Limb (tissue), 2 donors: ENCODE measurements at regions not wholly inside any gene's neighbourhood (a gene's known extent, or its start where the extent isn't known, plus 50 kb on each side); places are given as distances from the start of the nearest gene placed in this dataset.

Experiments used
- DNase-seq, 2 donors: peaks; one replicate each; pipeline ENCODE4 v3.0.0-alpha.2; 2016; ENCODE audit errors: extremely low spot score in 2 of 2

DNA sequence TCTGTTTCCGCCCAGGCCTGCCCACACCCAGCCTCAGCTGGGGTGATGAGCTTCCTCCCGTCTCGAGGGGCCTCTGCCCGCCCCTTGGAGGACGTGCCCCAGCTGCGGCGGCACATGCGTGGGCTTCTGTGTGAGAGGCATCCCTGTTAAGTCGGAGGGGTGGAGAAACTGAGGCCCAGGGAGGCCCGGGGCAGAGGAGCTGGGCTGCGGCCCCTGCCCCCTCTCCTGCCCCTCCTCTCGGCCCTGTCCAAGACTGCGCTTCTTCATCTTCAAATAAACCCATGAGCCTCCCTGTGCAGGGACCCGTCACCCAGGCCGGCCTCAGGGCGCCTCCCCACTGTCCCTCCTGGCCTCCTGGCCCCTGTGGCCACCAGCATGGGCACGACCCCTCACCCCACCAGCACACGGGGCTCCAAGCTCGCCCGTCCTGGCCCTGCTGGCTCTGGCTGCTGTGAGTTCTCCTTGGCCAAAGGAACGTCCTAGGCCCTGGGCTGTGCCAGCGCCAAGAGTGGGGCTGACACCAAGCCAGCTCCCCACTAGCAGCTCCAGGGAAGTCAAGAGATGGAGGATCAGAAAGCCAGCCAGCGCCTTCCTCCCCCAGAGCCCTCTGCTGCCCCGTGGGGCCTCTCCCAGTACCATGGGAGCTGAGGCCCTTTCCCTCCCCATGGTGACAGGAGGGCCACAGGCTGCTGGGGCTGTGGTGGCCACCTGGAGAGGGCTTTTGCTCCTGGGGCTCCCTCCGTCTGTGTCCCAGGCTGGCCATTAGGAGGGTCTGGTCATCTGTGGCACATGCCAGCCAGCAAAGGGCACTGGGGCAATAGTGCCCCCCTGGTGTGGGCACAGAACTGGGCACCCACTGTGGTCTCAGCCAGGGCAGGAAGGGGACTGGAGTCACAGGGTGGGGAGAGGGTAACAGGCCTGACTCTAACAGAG is 180.4 kb downstream of the KIF26A start:
- DNase-seq, result peak in 1 of 2 donors; percentile 24

DNA sequence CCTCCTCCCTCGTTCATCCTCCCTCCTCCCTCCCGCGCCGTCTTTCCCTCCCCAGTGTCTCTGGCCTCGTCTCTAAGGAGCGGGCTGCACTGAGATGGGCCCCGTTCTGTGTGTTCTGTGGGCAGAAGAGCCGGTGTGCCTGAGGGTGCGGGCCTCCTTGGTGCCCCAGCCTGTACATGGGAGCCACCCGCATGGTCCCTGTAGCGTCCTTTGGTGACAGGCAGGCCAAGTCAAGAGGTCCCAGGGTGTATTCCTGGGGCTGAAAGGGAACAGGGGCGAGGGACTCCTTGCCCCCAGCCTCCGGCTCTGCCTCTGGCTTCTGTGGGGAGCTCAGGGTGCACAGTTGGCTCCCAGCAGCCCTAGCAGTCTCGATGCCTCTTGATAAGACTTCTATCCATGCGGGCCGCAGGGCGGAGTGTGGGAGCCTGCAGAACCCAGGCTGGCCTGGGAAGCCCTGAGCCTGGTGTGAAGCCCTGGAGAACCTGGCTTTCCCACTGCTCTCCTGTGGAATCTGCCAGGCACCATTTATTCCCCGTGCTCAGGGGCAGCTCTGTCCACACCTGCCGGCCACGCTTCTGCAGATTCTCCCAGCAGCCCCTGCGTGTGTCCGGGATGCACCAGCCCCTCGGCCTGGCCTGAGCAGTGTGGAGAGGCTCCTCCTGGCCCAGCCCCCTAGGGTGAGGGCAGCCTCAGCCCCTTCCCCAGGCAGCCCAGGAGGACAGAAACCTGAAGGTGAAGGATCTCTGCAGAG is 181.3 kb downstream of the KIF26A start:
- DNase-seq, result no peak

DNA sequence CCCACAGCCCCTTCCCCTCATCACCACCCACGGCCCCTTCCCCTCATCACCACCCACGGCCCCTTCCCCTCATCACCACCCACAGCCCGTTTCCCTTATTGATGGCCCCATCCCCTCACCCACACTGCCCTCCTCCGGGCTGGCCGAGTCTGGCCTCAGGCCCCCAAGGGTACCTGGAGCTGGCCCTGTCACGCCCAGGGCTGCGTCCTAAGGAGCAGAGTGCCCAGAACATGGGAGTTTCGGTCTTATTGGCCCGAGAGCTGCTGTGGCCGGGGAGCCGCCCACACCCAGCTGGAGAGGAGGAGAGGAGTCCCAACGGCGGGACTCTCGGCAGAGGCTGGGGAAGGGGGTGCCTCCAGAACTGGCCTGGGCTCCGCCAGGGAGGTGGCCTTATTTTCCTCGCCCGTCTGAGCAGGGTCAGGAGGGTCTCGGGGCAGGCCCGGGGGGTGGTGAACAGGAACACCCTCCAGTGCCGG is 182.3 kb downstream of the KIF26A start:
- peak in 1 of 2 donors; percentile 28 for DNase-seq

DNA sequence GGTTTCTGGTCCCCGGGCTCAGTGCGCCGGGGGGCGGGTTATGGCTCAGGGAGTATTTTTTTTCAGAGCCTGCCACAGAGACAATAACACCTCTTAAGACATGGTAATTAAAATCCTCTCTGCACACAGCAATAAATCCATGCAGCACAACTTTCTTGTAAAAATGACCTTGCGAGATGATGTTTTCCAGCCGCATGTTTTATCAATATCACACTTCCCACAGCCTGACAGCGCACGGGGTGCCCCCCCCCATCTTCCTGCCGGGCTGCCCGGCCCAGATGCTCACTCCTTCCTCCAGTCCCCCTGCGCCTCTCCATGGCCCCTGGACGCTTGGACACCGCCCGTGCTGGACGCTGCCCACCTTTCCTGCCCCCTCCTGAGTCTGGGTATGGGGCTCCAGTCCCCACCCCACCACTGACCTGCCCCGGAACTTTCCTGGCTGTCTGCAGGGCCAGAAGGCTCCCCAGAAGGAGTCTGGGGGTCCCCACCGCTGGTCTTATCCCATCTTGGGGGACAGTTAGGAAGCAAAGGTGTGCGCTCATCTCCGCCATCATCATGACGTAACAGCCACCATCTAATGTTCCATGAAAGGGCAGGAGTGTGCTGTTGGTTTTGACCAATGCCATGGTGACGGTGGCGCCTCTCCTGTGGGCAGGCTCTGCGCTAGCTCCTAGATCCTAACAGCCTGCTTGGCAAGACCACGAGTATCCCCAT is 182.9 kb downstream of the KIF26A start:
- DNase-seq, result peak in 1 of 2 donors; percentile 35

DNA sequence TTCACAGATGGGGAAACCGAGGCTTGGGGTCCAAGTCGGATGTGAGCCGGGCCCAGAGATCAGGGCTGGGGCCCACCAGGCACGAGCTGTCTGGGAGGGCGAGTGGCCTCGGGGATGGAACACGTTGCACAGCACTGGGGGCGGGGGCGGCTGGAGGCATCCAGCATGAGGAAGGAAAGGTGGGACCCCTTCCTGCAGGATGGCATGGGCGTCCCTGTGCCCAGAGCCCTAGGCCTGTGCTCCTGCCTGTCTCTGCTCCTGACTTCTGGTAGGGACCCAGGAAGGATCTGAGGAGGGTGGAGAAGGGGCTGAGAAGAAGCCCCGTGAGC is 183.4 kb downstream of the KIF26A start:
- peak in 1 of 2 donors; percentile 21 for DNase-seq

DNA sequence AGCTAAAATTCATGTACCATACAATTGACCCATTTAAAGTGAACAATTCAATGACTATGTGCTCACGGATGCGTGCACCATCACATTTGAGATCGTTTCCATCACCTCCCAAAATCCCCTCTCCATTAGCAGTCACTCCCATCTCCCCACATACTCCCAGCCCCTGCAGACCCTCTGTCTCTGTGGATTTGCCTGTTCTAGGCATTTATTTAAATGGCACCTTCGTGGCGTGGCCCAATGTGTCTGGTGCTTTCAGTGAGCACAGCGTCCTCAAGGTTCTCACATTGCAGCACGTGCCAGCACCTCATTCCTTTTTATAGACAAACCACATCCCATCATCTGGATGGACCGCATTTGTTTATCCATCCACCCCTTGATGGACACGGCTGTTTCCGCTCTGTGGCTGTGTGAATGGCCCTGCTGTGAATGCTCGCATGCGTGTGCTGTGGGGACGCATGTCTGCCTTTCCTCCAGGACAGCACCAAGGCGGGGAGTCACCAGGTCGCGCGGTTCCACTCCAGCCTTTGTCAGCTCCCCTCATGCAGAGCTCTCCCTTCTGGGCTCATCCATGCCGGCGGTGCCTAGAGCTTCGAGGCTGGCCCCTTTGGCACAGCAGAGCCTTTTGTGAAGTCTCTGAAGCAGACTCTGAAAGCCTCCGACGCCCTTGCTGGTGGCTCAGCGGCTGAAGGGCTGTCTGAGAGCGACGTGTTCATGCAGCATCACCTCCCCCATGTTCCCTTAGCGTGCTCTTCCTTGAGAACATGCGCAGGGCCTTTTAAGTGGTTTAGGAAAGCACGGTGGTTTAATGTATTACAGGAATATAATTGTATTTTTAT is 184.4 kb downstream of the KIF26A start:
- DNase-seq, result peak in 1 of 2 donors; percentile 36

DNA sequence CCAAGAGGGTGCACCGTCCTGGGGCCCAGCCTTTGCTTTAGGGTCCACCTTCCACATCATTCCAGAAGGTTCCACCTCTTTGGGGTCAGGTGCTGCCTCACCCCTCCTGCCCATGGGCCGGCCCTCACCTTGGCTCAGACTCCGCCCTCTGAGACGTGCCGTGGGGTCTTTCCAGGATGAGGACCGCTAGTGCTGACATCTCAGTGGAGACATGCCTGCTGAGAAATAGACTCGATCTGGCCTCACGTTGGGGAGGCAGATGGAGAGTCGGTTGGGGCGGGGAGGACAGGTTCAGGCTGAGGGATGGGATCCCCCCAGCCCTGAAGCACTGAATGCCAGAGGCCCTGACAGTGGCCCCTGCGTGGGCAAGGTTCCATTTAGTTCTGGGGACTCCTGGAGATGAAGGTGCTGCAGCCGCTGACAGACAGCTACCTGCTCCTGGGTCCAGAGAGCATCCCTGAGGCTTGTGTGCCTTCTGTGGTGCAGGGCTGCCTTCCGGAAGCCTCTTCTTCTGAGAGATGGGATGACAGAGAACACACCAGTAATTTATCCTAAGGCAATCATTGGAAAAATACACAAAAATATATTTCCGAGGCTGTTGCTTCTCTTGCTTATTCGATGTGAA is 185.3 kb downstream of the KIF26A start:
- DNase-seq, result no peak

DNA sequence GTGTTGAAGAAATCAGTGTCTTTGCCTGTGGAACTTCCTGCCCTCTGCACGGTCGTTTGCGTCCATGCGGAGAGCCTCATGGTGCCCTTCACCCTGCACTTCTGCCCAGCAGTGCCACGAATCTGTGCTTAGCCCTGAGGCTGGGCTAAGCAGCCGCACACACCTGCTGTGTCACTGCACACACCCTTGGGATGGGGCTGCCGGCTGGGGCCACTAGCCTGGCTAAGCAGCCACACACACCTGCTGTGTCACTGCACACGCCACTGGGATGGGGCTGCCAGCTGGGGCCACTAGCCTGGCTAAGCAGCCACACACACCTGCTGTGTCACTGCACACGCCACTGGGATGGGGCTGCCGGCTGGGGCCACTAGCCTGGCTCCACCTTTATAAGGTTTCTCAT is 188.5 kb downstream of the KIF26A start:
- no peak for DNase-seq

DNA sequence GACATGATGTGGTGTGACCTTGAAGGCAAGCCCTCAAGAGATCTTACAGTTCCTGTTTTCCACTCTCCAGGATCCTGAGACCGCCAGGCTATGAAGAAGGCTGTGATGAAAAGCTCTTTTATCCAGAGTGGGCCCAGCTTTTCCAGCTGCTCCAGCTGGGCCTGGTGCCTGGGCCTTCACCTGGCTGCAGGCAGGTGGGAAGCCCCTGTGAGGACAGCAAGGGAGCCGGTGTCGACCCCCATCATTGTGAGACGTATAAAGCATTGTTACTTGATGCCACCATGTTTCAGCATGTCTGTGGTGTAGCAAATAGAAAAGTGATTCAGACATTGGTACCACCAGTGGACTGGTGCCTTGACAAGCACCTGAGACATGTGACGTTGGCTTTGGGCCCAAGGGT is 190.2 kb downstream of the KIF26A start:
- no peak for DNase-seq

DNA sequence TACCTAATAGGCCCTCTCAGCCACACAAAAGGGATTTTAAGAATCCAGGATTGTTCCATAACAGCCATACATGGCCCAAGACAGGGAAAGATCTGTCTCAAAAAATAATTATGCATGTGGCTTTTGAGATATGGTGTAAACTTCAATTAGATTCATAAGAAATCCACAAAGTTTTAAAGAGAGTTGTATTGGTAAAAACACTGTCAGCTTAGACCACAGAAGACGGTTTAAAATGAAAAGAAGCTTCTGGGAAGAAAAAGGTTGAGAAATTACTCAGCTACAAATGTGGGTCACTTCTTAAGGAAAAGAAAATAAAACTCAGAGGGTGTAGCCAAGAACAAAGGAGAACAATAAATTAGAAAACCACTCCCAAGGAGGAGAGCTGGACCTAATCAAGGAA is 191.4 kb downstream of the KIF26A start:
- no peak for DNase-seq

DNA sequence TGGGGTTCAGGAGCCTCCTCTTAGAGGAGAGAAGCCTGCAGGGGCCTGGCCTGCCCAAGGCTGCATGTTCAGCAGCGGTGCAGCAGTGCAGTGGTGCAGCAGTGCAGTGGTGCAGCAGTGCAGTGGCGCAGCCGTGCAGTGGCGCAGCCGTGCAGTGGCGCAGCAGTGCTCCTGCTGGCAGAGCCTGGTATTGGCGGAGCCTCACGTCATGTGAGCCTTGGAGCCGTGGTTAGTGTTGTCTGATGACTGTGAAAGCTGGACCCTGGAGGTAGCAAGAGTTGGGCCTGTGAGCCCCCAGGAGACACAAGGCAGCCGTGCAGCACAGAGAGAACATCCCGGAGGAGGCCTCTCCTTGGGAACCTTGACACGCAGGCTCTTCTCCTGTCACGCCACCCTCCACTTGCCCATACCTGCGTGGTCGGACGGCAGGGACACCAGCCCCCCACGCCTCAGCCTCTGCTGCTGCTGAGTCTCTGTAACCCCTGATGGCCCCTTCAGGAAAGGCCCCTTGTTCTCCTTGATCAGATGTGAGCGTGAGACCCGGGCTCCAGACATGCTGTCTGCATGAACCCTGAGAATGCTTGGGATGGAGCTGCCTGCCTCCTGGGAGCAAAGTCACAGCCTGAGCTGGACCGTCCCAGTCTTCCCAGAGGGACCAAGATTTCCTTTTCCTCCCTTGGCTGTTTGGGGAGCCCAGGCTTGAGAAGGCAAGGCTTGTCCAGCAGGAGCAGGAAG is 193.7 kb downstream of the KIF26A start:
- no peak for DNase-seq

DNA sequence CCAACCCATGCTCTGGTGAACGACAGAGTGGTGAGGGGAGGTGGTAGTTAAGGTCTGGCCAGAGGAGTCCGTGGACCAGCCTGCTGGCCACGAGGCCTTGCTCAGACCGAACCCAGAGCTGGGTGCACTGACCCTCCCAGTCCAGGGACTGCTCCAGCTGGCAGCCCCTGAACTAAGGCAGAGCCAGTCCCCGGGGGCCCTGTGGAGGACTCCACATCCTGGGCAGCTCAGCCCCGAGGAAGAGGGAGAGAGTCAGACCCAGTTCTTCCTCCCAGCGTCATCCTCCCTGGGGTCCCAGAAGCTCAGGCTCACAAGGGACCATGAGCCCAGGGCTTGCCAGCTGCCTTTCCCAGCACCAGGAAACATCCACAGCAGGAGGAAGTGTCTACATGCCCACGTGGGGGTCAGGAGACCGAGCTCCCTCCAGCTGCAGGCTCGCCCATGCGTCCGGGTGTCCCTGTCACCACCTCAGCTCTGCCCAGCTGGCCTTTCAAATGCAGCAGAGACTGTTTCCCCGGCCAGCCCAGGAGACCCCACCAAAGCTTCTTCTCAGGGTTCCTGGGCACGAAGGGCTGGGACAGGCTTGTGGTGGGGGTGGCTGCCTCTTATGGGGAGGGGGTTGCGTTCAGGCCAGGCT is 194.4 kb downstream of the KIF26A start:
- DNase-seq, result no peak

DNA sequence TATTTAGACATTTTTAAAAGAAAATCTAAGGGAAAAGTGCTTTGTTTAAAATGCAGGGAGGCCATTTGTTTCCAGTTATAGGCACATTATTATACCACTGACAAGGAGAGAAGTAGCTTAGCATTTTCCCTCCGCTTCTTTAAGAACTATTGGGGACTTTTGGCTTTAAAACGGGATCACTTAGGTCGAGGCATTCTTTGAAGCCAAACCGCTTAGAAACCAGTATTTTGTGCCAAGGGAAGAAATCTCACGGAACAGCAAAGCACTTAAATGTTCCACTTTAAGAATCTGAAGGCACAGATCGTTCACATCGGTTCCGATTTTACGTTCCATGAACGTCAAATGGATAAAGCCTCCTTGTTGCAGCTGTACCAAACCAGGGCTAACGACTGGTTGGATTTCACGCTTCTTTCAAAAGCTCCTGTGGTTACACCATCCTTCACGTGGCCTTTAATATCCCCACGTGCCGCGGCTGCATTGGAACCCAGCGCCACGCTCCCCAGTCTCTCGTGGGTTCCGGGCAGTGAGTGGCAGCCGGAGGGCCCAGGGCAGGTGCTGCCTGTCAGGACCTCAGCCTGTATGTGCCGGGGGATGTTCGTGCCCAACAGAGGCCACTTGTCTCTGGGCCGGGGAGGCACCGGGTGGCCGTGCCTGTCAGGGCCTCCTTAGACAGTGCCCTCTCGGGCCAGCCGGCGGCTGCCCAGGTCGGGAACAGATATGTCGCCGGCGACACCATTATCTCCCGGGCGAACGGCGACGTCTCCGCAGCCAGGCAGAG is 195.4 kb downstream of the KIF26A start:
- peak in 1 of 2 donors; percentile 28 for DNase-seq

DNA sequence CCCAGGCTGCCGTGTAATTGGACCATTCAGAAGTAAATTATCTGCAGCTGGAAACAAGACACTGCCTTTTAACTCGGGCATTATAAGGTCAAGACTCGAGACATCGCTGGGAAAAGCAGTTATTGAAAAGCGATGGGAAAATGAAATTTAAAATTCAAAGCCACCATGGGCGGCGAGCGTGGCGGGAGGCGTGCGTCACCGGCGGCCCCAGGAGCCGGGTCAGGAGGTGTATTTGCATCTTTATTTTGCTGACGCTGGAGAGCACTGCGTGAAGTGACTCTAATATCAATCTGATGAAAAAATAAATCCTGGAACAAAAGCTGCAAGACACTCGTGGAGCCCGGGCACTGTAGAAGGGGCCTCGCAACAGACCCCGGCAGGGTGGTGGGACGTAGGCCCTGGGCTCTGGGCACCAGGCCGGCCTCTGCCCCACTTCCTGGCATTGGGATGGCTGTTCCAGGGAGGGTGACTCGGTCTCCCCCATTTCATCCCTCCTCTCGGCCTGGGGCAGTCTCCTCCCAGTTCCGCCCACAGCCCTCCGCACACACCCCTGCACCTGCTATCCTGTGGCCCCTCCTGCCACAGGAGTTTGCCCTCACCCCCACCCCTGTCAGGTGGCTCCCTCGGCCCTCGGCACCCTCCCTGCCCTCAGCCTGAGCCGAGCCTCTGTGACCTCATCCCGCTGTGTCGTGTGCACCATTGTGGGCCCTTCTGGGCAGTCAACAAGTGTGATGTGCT is 196.2 kb downstream of the KIF26A start:
- peak in 1 of 2 donors; percentile 23 for DNase-seq

DNA sequence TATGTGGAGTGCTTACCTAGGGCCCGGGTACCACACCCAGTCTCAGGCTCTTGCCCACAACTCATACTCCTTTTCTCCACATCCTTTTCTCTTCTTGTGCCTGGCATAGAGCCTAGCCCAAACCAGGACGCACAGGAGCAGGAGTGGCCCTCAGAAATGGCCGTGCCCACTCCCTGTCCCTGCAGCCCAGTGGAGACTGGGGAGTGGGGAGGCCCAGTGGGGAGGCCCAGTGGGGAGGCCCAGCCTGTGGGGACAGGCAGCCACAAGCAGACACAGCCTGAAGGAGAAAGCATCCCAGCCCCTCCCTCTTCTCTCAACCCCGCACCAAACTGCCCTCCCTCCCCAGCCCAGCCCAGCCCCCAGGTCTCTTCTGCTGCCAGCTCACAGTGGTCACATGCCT is 196.8 kb downstream of the KIF26A start:
- DNase-seq, result no peak

DNA sequence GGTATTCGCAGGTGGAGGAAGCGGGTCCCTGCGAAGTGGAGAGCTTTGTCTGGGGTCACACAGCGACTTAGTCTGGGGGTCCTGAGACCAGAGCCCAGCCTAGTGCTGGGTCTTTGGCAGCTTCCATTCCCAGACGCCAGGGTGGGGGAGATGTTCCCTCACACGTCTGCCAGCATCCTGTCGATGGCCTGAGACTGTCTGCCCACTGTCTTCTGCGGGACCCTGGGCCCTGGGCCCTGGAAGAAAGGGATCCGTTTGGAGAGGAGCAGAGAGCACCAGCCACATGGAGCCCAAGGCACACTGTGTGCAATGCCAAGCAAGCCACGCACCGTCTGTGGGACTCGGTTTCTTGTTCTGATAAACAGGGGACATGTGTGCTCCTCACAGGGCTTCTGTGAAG is 197.2 kb downstream of the KIF26A start:
- DNase-seq, result no peak

DNA sequence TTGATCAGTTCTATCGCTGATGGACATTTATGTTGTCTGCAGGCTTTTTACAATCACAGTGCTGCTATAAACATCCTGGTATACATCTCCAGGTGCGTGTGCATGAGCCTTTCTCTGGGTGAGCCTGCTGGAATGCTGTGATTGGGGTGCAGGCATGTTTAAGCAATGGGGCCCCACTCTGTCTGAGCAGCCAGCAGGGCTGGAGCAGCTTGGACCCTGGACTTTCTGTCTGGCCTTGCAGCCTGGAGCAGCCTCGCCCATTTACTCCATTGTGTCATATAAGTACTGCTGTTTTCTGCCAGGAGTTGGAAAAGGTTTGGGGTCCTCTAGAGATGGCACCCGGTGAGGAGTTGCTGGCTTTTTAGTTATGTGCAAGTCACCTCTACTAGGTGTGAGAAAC is 199.0 kb downstream of the KIF26A start:
- no peak for DNase-seq

DNA sequence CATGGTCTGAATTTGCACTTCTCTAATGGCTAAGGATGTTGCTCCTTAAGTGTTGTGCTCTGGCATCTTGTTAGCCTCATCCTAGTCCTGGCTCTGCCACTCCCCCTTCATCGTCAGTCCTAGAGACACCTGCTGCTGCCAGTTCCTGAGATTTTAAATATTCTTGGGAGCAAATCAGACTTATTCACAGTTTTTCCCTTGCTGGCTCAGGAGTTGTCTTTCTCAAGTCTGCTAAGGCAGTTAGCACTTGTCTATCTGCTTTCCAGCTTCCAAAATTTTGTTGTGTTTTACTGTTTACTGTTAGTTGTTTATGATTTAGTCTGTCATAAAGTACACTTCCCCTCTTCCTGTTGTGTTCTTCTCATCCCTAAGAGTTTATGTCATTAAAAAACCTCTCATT is 201.0 kb downstream of the KIF26A start:
- no peak for DNase-seq
